Fibroblast of peridontal ligament (primary cell): ENCODE measurements at regions not wholly inside any gene's neighbourhood (a gene's known extent, or its start where the extent isn't known, plus 50 kb on each side); places are given as distances from the start of the nearest gene placed in this dataset.
A peak's percentile ranks its signal among the peaks of the same experiment; 100 is the strongest.
"Not testable (repeated sequence)": the region's sequence is repeated elsewhere in the genome, so short reads cannot be mapped to it uniquely, and the experiment has no call there.

ENCODE experiments used
- DNase-seq: peaks from one replicate; pipeline ENCODE4 v3.0.0-alpha.2; 2010; ENCODE audit errors: extremely low read depth

DNA sequence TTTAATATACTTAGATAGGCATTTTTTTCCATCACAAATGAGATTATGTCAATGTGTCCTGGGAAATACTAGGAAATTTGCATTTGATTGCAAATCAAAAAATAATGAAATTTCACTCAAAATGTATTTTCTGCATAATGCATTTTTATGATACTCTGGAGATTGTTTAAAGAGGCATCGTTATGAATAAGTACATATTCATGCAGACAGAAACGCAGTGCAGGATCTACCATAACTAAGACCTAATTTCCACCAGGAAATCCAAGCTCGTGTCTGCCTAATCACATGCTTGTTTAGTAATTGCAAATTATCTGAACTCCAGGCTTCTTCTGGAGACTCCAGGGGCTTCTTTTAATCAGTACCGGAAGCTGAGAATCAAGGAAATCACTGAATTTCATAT lies 163.5 kb upstream of the MXRA5 start:
- no peak for DNase-seq

DNA sequence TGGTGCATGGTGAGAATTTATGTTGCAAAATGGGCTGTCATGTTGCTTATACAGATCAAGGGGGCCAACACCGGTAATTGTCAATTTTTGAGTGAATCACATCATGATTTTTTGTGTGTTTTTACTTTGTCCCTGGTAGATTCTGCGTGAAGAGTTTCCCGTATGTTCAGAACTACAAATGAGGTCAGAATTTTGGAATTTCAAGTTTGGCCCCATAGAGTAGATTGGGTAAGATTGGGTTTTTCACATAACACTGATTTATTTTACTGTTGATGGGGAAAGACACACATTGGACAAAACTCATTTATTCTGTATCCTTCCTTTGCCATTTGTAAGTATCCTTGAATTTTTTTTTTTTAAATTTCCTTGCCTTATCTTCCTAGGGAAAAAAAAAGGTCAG lies 158.5 kb upstream of the MXRA5 start:
- DNase-seq, result peak; percentile 4

DNA sequence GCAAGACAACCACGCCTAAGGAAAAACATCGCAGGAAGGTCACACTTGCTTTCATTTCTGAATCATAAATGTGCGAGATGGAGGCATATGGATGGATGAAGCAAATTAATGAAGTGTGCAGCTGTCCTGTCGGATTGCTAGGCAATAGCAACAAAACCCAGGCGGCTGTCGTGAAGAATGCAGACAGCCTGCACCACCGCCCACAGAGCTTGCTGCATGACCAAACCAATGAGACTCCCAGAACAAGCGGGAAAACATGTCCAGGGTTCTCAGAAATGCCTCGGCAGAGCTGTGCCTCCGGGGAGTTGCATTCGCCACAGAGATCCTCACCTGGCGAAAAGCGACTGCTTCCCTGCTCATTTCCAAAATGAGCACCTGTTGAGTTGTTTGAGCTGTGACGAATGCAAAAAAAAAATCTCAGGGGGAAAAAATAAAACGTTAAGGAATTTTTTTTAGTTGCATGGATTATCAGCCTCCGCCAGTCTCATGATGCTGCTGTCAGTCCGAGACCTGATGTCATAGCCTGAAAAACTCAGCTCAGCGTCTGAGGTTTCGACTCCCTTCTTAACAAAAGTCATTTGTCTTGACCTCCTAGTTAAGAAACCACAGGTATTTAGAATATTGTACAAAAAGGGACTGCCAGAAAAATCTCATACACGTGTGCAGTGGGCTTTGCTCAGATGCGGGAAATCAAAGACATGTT lies 155.5 kb upstream of the MXRA5 start:
- DNase-seq, result no peak

DNA sequence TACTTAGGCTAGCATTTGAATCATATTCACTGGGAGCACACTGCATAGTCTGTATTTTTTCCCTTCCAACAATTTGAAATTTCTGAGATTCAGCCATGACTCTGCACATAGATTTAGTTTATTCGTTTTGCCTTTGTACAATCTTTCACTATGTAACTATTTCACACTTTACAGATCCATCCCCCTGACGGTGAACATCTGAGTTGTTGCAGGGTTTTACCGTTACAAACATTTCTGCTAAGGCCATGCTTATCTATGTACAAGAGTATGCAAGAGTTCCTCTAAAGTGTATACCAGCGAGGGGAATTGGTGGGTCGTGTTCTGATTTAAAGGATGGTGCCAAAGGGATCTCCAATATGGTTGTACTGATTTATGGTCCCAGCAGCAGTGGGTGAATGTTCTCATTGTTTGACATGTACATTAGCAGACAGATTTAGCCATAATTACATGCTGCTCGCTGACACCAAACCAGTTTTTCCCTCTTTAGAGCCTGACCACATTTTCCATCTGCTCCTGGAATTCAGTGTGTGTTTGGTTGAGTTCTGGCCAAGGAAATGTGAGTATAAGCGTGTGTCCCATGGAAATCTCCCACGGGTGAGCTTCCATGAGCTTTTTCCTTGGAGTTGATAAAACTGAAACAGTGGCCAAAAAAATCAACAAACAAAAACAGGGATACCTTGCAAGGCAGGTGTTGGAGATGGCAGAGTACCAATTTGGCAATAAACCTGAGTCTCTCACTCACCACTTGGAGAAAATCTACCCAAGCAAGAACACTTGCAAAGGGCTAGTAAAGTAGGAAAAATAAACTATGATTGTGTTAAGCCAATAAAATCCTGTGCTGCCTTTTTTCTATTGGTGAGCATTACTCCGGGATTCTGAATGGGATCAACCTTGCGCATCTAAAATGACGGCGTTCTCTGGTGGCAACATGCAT lies 149.7 kb upstream of the MXRA5 start:
- DNase-seq, result peak; percentile 31

GRCh38 chrX:3493605-3494004 lies 147.2 kb upstream of the MXRA5 start:
- no peak for DNase-seq

- no peak for DNase-seq
Observed at GRCh38 chrX:3485727-3486126, 139.3 kb upstream of the MXRA5 start.

- DNase-seq, result peak; percentile 43
Observed at GRCh38 chrX:3479026-3479425, 132.6 kb upstream of the MXRA5 start.

DNA sequence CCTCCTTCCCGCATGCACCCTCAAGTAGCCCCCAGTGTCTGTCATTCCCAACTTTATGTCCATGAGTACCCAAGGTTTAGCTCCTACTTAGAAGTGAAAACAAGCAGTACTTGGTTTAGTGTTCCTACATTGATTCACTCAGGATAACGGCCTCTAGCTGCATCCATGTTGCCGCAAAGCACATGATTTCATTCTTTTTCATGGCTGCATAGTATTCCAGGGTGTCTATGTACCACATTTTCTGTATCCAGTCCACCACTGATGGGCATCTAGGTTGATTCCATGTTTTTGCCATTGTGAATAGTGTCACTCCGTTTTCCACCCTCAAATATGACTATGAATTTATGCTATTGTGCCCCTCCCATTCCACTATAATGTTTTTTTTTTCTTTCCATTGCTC lies 130.5 kb upstream of the MXRA5 start:
- DNase-seq, result no peak

GRCh38 chrX:3470211-3470679 lies 123.8 kb upstream of the MXRA5 start:
- not testable (repeated sequence) for DNase-seq

DNA sequence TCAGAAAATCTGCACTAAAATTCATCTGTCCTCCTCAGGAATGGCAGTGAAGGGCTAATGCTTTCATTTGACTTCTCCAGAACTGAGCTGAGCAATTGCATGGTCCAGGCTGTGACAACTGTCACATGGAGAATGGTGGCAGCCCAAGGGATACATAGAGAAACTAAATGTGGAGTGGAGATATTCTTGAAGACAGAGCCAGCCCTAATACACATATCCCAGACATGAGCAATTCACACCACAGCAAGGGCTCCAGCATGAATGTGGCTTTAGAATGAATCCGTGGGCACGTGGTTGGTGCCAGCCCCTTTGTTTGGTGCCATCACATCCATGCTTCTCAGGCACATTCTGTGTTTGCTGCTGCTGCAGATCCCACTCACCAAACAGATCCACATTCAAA lies 121.6 kb upstream of the MXRA5 start:
- no peak for DNase-seq

DNA sequence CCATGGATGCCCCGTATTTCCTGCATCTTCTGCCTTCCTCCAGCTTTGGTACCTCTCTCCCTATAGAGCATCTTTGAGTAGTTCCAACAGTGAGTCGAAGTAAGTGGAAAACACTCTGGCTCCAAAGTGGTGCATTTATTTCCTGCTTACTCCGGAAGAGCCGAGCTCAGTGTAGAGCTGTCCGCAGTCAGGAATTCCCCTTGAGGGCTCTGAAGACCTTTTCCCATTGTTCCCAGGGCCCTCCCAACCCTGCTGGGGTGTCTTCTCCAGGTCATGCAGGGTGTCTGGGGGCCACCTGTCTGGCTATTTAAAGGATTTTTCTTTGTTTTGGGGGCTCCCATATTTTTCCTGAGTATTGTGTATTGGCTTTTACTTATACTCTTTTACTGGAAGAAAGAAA lies 118.6 kb upstream of the MXRA5 start:
- no peak for DNase-seq

DNA sequence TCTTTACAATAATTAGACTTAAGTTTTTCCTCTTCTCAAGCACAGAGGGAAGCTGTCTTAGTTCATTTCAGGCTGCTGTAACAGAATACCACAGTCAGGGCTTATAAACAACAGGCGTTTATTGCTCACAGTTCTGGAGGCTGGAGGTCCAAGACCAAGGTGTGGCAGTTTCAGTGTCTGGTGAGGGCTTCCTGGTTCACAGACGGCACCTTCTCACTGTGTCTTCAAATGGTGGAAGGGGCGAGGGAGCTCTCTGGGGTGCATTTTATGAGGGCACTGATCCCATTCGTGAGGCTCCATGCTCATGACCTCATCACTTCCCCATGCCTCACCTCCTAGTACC lies 115.7 kb upstream of the MXRA5 start:
- DNase-seq, result no peak

DNA sequence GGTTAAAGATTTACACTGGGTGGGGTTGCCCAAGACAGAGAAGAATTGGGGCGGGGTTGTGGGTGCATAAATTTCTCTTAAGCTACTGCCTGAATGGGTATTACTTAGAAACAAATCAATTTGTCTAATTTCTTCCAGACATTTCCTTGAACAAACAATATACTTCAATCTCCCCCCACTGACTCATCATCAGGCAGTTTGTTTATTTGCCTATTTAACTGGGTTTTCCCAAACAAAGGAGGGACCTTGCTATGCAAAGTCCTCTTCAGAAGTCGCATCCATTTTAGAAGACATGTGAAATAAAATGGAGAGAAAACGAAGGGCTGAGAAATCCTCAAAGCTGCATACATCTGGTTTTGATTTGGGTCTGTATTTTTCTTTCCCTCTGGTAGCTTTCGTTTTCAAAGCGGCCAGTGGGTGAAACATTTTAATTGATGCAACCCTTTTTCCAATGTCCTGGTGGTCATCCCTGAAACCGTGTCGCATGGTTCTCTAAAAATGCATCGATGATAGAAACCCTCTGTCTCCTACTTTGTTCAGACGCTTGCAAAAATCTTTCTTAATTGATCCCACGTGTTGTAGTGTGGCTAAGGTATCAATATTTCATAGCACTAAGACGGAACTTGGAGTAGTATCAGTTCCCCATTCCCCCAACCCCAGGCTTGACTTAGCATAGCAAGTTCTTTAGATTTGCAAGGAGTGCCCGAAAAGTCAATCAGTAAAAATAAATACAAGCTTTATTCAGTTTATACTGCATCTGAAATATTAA lies 115.1 kb upstream of the MXRA5 start:
- peak; percentile 79 for DNase-seq

DNA sequence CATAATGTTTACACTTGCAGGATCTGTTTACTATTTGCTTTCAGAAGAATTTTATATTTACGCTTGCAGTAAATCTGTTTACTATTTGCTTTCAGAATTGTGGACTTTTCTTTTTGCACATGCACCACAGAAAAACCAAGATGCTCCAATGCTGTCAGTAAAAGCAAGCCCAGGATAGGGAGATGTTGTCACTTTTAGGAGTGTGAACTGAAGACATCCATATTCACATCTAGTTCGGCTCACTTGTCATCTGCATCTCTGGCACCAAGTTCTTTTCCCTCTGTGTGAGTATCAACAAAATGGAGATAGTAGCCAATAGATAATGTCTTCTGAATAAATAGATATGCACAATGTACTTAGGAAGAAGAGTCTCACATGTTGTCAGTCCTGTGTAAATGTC lies 109.3 kb upstream of the MXRA5 start:
- no peak for DNase-seq

DNA sequence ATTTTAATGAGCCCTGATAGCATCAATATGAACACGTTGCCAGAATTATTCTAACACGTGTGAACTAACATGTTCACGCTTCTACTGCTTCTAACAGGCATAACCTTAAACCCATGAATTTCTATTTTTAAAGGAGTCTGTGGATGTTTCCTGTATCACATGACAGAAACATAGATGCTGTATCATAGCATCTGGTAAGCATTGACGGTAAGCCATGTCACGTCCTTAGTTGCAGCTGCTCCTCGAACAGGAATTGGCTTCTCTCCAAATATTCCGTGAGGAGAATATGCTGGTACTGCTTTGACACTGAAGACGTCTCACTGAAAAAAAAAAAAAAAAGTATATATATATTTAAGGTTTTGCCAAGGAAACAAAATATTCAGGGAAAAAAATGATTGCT lies 105.1 kb upstream of the MXRA5 start:
- DNase-seq, result no peak

- peak; percentile 89 for DNase-seq
Observed at GRCh38 chrX:3450881-3451570, 104.6 kb upstream of the MXRA5 start.

DNA sequence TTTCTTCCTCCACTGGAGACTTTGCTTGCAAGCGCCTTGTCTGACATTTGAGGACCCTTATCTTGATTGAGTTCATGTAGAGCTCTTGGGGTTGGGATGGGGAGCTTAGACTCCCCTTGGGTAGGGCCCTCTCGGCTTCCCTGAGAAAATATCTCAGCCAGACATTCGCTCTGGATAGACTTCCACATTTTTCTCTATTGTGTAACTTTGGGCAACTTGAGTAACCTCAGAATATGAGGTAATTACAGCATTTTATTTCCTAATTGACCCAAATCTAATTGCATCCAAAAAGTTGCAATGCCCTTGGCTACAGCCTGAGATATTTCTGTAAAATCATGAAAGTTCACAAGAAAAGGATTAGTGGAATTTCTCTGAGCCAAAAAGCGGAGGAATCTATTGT lies 102.8 kb upstream of the MXRA5 start:
- DNase-seq, result peak; percentile 87

GRCh38 chrX:3448563-3448962 lies 102.1 kb upstream of the MXRA5 start:
- DNase-seq, result no peak

GRCh38 chrX:3445806-3446490 lies 99.5 kb upstream of the MXRA5 start:
- DNase-seq, result no peak

DNA sequence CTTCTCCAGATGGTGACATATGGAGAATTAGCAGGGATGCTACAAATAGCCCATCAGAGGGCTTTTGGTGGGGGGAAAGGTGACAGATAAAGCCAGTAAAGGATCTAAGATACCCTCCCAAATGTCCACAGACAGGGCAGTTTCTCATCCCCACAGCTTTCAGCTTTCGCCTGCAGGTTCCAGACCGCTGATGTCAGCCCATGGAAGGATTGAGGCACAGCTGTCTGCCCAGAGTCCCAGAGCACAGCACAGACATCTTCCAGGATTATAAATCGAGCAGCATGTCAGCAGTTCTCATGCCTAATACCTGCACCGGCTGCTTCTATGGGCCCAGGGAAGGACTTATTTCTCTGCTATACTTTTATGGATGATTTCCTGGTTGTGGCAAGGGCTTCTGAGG lies 96.7 kb upstream of the MXRA5 start:
- DNase-seq, result no peak

GRCh38 chrX:3442691-3443090 lies 96.2 kb upstream of the MXRA5 start:
- no peak for DNase-seq
